GM23248 (cell line): ENCODE measurements at regions not wholly inside any gene's neighbourhood (a gene's known extent, or its start where the extent isn't known, plus 50 kb on each side); places are given as distances from the start of the nearest gene placed in this dataset.

Source experiments
- DNase-seq: peaks from one replicate; pipeline ENCODE4 v3.0.0-alpha.2; 2015
- H2AFZ ChIP-seq: fragments of 200-600 bp; sonication (generic); 2 replicates; pipeline ENCODE4 v1.6.1; 2016; ENCODE audit warnings: antibody characterized with exemption
- H3F3A ChIP-seq: fragments of 200-600 bp; sonication (generic); 2 replicates; pipeline ENCODE4 v1.6.1; 2016; ENCODE audit warnings: mild to moderate bottlenecking, antibody characterized with exemption, mixed run types; ENCODE audit not compliant: insufficient read depth
- H3K27ac ChIP-seq: fragments of 200-600 bp; sonication (generic); 2 replicates; pipeline ENCODE4 v1.5.1; 2016; ENCODE audit warnings: mild to moderate bottlenecking
- H3K27me3 ChIP-seq: fragments of 200-600 bp; sonication (generic); replicated peaks from 2 replicates; pipeline ENCODE4 v1.6.1; 2016; ENCODE audit warnings: mild to moderate bottlenecking; ENCODE audit not compliant: insufficient read depth
- H3K36me3 ChIP-seq: fragments of 200-600 bp; sonication (generic); 2 replicates; pipeline ENCODE4 v1.6.1; 2016; ENCODE audit warnings: low read depth, mild to moderate bottlenecking
- H3K4me1 ChIP-seq: fragments of 200-600 bp; sonication (generic); 2 replicates; pipeline ENCODE4 v1.6.1; 2016; ENCODE audit warnings: mild to moderate bottlenecking; ENCODE audit not compliant: insufficient read depth
- H3K4me2 ChIP-seq: fragments of 200-600 bp; sonication (generic); one replicate; pipeline ENCODE4 v1.6.1; 2016; ENCODE audit warnings: mild to moderate bottlenecking; ENCODE audit not compliant: unreplicated experiment
- H3K4me3 ChIP-seq: fragments of 200-600 bp; sonication (generic); 2 replicates; pipeline ENCODE4 v1.5.1; 2016; ENCODE audit warnings: mild to moderate bottlenecking
- H3K79me2 ChIP-seq: fragments of 200-600 bp; sonication (generic); 2 replicates; pipeline ENCODE4 v1.6.1; 2016; ENCODE audit warnings: mild to moderate bottlenecking; ENCODE audit not compliant: insufficient read depth
- H3K9ac ChIP-seq: fragments of 200-600 bp; sonication (generic); 2 replicates; pipeline ENCODE4 v1.6.1; 2016; ENCODE audit warnings: mild to moderate bottlenecking
- H3K9me2 ChIP-seq: fragments of 200-600 bp; sonication (generic); 2 replicates; pipeline ENCODE4 v1.6.1; 2016; ENCODE audit warnings: mixed run types, mild to moderate bottlenecking, moderate library complexity; ENCODE audit not compliant: insufficient read depth
- H3K9me3 ChIP-seq: fragments of 200-600 bp; sonication (generic); one replicate; pipeline ENCODE4 v1.6.1; 2017; ENCODE audit warnings: low read depth
- H4K20me1 ChIP-seq: fragments of 200-600 bp; sonication (generic); 2 replicates; pipeline ENCODE4 v1.6.0; 2016; ENCODE audit not compliant: insufficient read depth
- EZH2 ChIP-seq: fragments of 200-600 bp; sonication (generic); IDR thresholded peaks from 2 replicates; pipeline ENCODE4 v1.6.1; 2018; ENCODE audit warnings: antibody characterized with exemption, mild to moderate bottlenecking; ENCODE audit not compliant: insufficient read depth, poor library complexity, severe bottlenecking
- EZH2phosphoT487 ChIP-seq: fragments of 200-600 bp; sonication (generic); IDR thresholded peaks from 2 replicates; pipeline ENCODE4 v1.6.1; 2018; ENCODE audit warnings: antibody characterized with exemption, moderate library complexity, mild to moderate bottlenecking, low read depth; ENCODE audit not compliant: insufficient read depth
- WGBS, 2 experiments: methylation state at CpG; one replicate each; pipeline ENCODE4 v1.1.6; 2015 to 2017; ENCODE audit warnings: low lambda C conversion rate in 2 of 2, low coverage in 1 of 2; ENCODE audit errors: missing lambda C conversion rate in 2 of 2; 5-methylcytosine and 5-hydroxymethylcytosine counted together
- in situ Hi-C: fragments of 300-500 bp; cut with MboI; formaldehyde crosslinking; loops from 2 replicates; pipeline ENCODE4 v1.15.0; 2020

DNA sequence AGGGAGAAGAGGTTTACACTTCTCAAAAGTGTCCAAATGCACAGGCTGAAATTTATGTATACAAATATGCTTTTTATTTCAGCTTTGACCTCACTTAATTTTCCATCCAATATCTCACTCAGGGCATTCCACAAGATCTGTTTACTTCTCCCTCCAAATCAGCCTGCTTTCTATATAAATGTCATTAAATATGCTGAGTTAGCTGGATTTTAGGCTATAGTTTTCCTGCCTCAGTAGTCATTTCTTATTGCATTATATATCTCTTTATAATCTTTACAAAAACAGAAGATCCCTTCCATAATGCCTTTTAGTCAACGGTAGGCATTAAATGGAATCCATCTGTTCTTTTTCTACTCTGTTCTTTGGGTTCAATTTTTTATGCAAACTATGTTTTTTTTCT, 71.7 kb upstream of the KCND2 start:
- H2AFZ ChIP-seq, result no peak overlapping the region
- DNase-seq, result no peak

GRCh38 chr7:120205101-120205500, 67.9 kb upstream of the KCND2 start:
- no peaks in the 10 kb centered on the region for H3F3A ChIP-seq
- H3K79me2 ChIP-seq, result no peaks in the 10 kb centered on the region
- in situ Hi-C loops, result no loop called here
- no peak for TF ChIP-seq EZH2
- no peak for TF ChIP-seq EZH2phosphoT487
- H3K9ac ChIP-seq, result no peak overlapping the region
- H3K36me3 ChIP-seq, result no peaks in the 10 kb centered on the region
- no peak overlapping the region for H3K27ac ChIP-seq
- no peaks in the 10 kb centered on the region for H3K9me3 ChIP-seq
- H2AFZ ChIP-seq, result no peak overlapping the region
- no peaks in the 10 kb centered on the region for H3K27me3 ChIP-seq
- H3K4me2 ChIP-seq, result no peak overlapping the region
- no peaks in the 10 kb centered on the region for H3K4me1 ChIP-seq
- H3K9me2 ChIP-seq, result no peaks in the 10 kb centered on the region; the same call in 1 of the 2 replicates
- DNase-seq, result no peak
- 16 to 31% methylated on average over 2 of the region's 2 CpGs for WGBS, 2 experiments
- no peak overlapping the region for H3K4me3 ChIP-seq
- H4K20me1 ChIP-seq, result no peaks in the 10 kb centered on the region

More for the DNA sequence above, 71.7 kb upstream of the KCND2 start:
- H3K27ac ChIP-seq, result no peak overlapping the region
- H3K36me3 ChIP-seq, result no peaks in the 10 kb centered on the region
- in situ Hi-C loops, result no loop called here
- WGBS, 2 experiments, result 37 to 44% methylated on average over 1 of the region's 1 CpG
- no peak overlapping the region for H3K9ac ChIP-seq
- no peaks in the 10 kb centered on the region for H3F3A ChIP-seq
- TF ChIP-seq EZH2 (no peak), EZH2phosphoT487 (no peak)
- no peak overlapping the region for H3K4me2 ChIP-seq
- no peaks in the 10 kb centered on the region for H3K9me3 ChIP-seq
- H3K9me2 ChIP-seq, result no peaks in the 10 kb centered on the region; the same call in 1 of the 2 replicates
- H3K27me3 ChIP-seq, result no peaks in the 10 kb centered on the region
- H4K20me1 ChIP-seq, result no peaks in the 10 kb centered on the region
- H3K4me1 ChIP-seq, result no peaks in the 10 kb centered on the region
- H3K79me2 ChIP-seq, result no peaks in the 10 kb centered on the region
- no peak overlapping the region for H3K4me3 ChIP-seq

DNA sequence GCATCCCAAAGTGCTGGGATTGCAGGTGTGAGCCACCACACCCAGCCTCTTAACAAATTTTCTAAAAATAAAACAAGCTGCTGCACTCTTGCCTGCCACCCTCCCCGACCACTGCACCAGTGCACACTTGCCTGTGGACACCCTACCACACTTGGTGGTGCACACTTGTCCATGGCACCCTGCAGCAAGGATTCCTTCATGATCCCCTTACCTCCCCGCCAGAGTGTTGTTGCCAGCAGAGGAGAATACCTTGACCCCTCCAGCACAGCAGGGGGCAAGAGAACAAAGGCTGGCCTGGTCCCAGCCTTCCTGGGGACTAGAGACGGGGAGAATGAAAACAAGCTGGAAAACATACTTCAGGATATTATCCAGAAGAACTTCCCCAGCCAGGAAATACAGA, 65.9 kb upstream of the KCND2 start:
- H3K79me2 ChIP-seq, result no peaks in the 10 kb centered on the region
- H3K9ac ChIP-seq, result no peak overlapping the region
- H3F3A ChIP-seq, result no peaks in the 10 kb centered on the region
- no peaks in the 10 kb centered on the region for H3K4me1 ChIP-seq
- H3K27me3 ChIP-seq, result no peaks in the 10 kb centered on the region
- no peaks in the 10 kb centered on the region for H4K20me1 ChIP-seq
- H2AFZ ChIP-seq, result no peak overlapping the region
- no peak for TF ChIP-seq EZH2
- no peak for TF ChIP-seq EZH2phosphoT487
- H3K4me3 ChIP-seq, result no peak overlapping the region
- no peak overlapping the region for H3K4me2 ChIP-seq
- no peak overlapping the region for H3K27ac ChIP-seq
- no peaks in the 10 kb centered on the region; the same call in 1 of the 2 replicates for H3K9me2 ChIP-seq
- H3K9me3 ChIP-seq, result no peaks in the 10 kb centered on the region
- no peaks in the 10 kb centered on the region for H3K36me3 ChIP-seq
- DNase-seq, result no peak
- 26 to 29% methylated on average over 3 of the region's 3 CpGs for WGBS, 2 experiments
- in situ Hi-C loops, result no loop called here

GRCh38 chr7:120215654-120216053, 57.3 kb upstream of the KCND2 start:
- Histone ChIP-seq H3K4me2 (no peak overlapping the region), H3K79me2 (no peaks in the 10 kb centered on the region), H3K27ac (no peak overlapping the region), H3K36me3 (no peaks in the 10 kb centered on the region), H3K4me1 (no peaks in the 10 kb centered on the region), H3K27me3 (no peaks in the 10 kb centered on the region), H2AFZ (no peak overlapping the region), H3K9me2 (no peaks in the 10 kb centered on the region), H4K20me1 (no peaks in the 10 kb centered on the region), H3K9ac (no peak overlapping the region), H3K9me3 (no peaks in the 10 kb centered on the region), H3F3A (no peaks in the 10 kb centered on the region), H3K4me3 (no peak overlapping the region)
- 61 to 67% methylated on average over 7 of the region's 7 CpGs for WGBS, 2 experiments
- in situ Hi-C loops, result no loop called here
- TF ChIP-seq EZH2phosphoT487 (no peak), EZH2 (no peak)
- DNase-seq, result no peak

GRCh38 chr7:120216947-120217346, 56.0 kb upstream of the KCND2 start:
- no peaks in the 10 kb centered on the region for H4K20me1 ChIP-seq
- no peak for DNase-seq
- TF ChIP-seq EZH2phosphoT487 (no peak), EZH2 (no peak)

More at GRCh38 chr7:120216947-120217346, 56.0 kb upstream of the KCND2 start:
- Histone ChIP-seq H3K27me3 (no peaks in the 10 kb centered on the region), H3K27ac (no peak overlapping the region), H3F3A (no peaks in the 10 kb centered on the region), H3K4me2 (no peak overlapping the region), H3K9ac (no peak overlapping the region), H2AFZ (no peak overlapping the region), H3K4me1 (no peaks in the 10 kb centered on the region), H3K9me2 (no peaks in the 10 kb centered on the region), H3K36me3 (no peaks in the 10 kb centered on the region), H3K79me2 (no peaks in the 10 kb centered on the region), H3K4me3 (no peak overlapping the region), H3K9me3 (no peaks in the 10 kb centered on the region)
- WGBS, 2 experiments, result 22 to 25% methylated on average over 2 of the region's 2 CpGs
- in situ Hi-C loops, result no loop called here
